Cardiac fibroblast (primary cell): ENCODE measurements at regions not wholly inside any gene's neighbourhood (a gene's known extent, or its start where the extent isn't known, plus 50 kb on each side); places are given as distances from the start of the nearest gene placed in this dataset.

Experiments
- DNase-seq, 2 donors: peaks; one replicate each; pipeline versions ENCODE4 v3.0.0 to v3.0.0-alpha.2; 2010; ENCODE audit warnings: low read depth in 2 of 2
- H3K4me3 ChIP-seq, 2 donors: replicated peaks in 1 of 2; 1 replicate in 1 of 2; 2 replicates in 1 of 2; pipeline ENCODE4 v1.5.1; 2011; ENCODE audit warnings: low read depth in 2 of 2, low read length in 2 of 2, mild to moderate bottlenecking in 2 of 2, moderate library complexity in 1 of 2
- CTCF ChIP-seq: IDR thresholded peaks from one replicate; pipeline ENCODE4 v1.5.1; 2011; ENCODE audit warnings: low read depth, mild to moderate bottlenecking, low read length, inconsistent platforms

GRCh38 chr3:73926360-73927202, 301.8 kb upstream of the PDZRN3 start:
- DNase-seq, result no peak
- TF ChIP-seq CTCF, result no peak
- no peak overlapping the region for H3K4me3 ChIP-seq

- no peak for DNase-seq
- TF ChIP-seq CTCF, result no peak
- H3K4me3 ChIP-seq, result no peak overlapping the region
Observed at GRCh38 chr3:73925011-73925410, 300.3 kb upstream of the PDZRN3 start.

GRCh38 chr3:73924048-73924447, 299.3 kb upstream of the PDZRN3 start:
- no peak for DNase-seq
- H3K4me3 ChIP-seq, result no peak overlapping the region
- TF ChIP-seq CTCF, result no peak

- DNase-seq, result no peak
- no peak overlapping the region for H3K4me3 ChIP-seq
- TF ChIP-seq CTCF, result no peak
Observed at GRCh38 chr3:73917643-73918042, 292.9 kb upstream of the PDZRN3 start.

GRCh38 chr3:73915886-73916285, 291.1 kb upstream of the PDZRN3 start:
- no peak for TF ChIP-seq CTCF
- DNase-seq, result no peak
- no peak overlapping the region for H3K4me3 ChIP-seq

- TF ChIP-seq CTCF, result no peak
- H3K4me3 ChIP-seq, result no peak overlapping the region
- no peak for DNase-seq
Observed at GRCh38 chr3:73908218-73908617, 283.5 kb upstream of the PDZRN3 start.

- no peak for TF ChIP-seq CTCF
- DNase-seq, result no peak
- no peak overlapping the region for H3K4me3 ChIP-seq
Observed at GRCh38 chr3:73901686-73902085, 276.9 kb upstream of the PDZRN3 start.
